ENCODE measurements at regions not wholly inside any gene's neighbourhood (a gene's known extent, or its start where the extent isn't known, plus 50 kb on each side); places are given as distances from the start of the nearest gene placed in this dataset.

GRCh38 chrX:40329616-40330015 is 231.9 kb upstream of the BCOR start:
- FAIRE-seq (no peak), DNase-seq (ENCODE audit: extremely low spot score, insufficient read length, low read depth) (no peak)

DNA sequence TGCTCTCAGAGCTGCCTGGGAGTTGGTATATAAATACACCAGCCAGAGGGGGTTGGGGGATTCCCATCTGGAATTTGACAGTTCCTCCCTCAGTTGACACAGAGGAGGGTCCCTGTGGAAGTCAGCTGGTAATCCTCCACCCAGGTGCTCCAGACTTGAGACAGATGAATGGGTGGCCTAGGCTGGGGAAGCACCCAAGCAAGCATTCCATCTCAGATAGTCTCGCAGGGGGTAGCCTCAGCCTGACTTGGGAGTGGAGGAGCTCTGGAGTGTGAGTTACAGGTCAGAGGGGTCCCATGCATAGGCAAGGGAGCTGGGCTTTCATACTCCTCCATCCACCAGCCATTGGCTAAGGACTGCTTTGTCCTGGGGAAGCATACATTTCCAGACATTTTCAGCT is 229.3 kb upstream of the BCOR start:
- DNase-seq (ENCODE audit: extremely low spot score, insufficient read length, low read depth) (no peak), FAIRE-seq (no peak)

DNA sequence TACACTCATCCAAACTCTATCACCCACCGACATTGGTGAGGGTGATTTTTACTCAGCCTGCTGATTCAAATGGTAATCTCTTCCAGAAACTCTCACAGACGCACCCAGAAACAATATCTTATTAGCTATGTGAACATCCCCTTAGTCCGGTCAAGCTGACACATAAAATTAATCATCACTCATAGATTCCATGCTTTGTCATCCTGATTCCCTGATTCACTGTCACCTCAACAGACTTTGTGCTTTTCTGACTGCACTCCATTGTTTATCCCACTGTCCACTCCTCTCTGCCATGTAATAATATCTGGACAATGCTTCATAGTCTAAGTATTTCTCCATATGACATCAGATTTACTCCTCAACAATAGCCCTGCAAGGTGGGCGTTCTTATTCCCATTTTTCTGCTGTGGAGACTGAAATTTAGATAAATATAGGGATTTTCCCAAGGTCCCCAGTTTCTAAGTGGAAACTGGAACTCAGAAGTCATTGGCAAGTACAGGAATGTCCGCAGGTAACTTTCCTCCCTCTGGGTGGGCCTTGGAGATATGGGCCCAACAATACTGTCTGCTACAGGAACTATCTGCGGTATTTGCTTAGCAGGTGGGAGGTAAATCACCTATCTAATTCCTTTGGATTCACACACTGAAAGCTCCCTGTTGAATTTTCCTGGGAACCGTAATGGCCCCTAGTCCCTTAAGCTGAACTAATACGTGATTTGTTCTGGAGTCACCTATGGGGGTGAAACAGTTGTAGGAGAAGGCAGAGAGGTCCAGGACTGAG is 228.6 kb upstream of the BCOR start:
- no peak for FAIRE-seq
- no peak for DNase-seq (ENCODE audit: extremely low spot score, insufficient read length, low read depth)

- DNase-seq (ENCODE audit: extremely low spot score, insufficient read length, low read depth) (no peak), FAIRE-seq (no peak)
Measured at GRCh38 chrX:40325161-40325560, 227.4 kb upstream of the BCOR start.

- no peak for FAIRE-seq
- DNase-seq (ENCODE audit: extremely low spot score, insufficient read length, low read depth), result no peak
Measured at GRCh38 chrX:40323977-40324376, 226.2 kb upstream of the BCOR start.

- no peak for FAIRE-seq
- DNase-seq (ENCODE audit: extremely low spot score, insufficient read length, low read depth), result no peak
Measured at GRCh38 chrX:40320819-40321218, 223.1 kb upstream of the BCOR start.

DNA sequence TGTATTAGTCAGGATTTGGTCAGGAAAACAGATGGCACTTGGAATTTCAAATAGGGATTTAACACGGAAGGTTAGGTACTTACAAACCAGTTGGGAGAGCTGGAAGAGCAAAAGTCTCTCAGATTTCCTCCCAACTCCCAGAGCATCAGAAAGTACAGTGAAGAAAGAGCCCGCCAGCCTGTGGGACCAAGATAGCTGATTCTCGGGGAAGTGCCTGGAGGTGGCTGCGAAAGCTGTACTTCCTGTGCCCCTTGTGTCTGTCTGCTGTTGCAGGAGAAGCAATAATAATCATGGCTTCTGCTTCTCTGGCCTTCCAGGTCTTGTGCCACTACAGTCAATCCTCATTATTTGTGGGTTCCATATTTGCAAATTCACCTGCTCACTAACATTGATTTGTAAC is 221.0 kb upstream of the BCOR start:
- DNase-seq (ENCODE audit: extremely low spot score, insufficient read length, low read depth) (no peak), FAIRE-seq (no peak)

DNA sequence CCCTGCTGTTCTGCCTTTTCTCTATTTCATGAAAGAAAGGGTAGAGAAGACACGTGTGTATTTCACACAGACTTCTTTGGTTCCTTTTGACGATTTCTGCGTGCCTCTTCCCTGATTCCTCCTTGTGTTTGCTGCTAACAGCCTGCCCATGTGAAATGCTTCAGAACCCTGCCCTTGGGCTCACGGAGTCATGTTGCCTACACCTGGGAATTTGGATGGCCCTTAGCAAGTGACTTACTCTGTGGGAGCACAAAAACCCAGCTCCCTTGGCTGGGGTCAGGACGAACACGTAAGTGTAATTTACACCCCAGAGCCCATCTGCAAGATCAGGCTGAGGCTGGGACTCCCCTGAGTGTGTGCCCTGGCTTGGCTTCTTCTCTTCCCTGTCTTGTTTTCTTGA is 220.3 kb upstream of the BCOR start:
- FAIRE-seq, result no peak
- no peak for DNase-seq (ENCODE audit: extremely low spot score, insufficient read length, low read depth)

DNA sequence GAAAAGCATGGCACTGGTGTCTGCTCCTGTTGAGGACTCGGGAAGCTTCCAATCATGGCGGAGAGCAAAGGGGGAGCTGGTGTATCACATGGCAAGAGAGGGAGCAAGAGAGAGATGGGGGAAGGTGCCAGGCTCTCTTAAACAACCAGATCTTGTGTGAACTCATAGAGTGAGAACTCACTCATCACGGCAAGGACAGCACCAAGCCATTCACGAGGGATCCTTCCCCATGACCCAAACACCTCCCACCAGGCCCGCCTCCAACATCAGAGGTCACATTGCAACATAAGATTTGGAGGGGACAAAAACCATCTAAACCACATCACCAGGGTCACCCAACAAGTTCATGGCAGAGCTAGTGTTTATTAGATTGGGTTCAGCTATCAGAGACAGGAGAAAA is 218.7 kb upstream of the BCOR start:
- FAIRE-seq (no peak), DNase-seq (ENCODE audit: extremely low spot score, insufficient read length, low read depth) (no peak)

- no peak for DNase-seq (ENCODE audit: extremely low spot score, insufficient read length, low read depth)
- no peak for FAIRE-seq
Measured at GRCh38 chrX:40314070-40314469, 216.3 kb upstream of the BCOR start.

- DNase-seq (ENCODE audit: extremely low spot score, insufficient read length, low read depth), result no peak
- FAIRE-seq, result no peak
Measured at GRCh38 chrX:40313269-40313668, 215.5 kb upstream of the BCOR start.

DNA sequence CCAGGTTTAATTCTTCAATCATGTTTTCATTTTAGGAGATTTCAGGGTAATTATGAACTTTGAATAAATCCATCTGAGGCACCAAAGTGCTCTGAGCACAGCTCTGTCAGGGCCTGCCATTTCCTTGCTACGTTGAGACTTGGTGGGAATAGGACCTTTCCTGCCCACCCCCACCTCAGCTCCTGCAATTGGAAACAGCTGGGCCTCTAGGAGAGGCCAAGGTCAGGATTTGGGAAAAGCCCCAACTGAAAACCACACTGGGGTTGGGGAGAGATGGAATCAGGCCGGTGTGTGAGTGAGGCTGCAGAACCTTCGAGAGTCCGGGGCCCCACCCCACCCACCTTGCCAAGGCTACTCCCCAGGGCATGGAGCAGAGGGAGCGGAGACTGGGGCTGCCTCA is 212.7 kb upstream of the BCOR start:
- no peak for FAIRE-seq
- no peak for DNase-seq (ENCODE audit: extremely low spot score, insufficient read length, low read depth)

DNA sequence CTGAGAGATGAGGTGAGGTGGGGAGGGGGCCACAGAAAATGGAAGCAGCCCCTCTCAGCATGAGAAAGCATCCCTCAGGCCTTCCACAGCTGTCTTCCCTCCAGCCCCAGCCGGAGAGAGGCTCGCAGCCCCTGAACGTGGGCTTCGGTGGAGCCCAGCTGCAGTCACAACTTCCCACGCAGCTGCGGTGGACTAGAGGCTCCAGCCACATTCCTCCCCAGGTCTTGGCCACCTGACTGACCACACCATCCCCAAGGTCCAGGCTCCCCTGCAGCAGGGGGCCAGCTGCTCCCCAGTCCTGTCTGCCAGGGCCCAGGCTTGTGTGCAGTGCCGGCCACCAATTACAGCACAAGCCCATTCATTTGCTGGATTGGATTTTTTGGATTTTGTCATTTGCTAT is 212.3 kb upstream of the BCOR start:
- DNase-seq (ENCODE audit: extremely low spot score, insufficient read length, low read depth) (no peak), FAIRE-seq (no peak)

GRCh38 chrX:40307871-40308270 is 210.1 kb upstream of the BCOR start:
- no peak for FAIRE-seq
- DNase-seq (ENCODE audit: extremely low spot score, insufficient read length, low read depth), result no peak

DNA sequence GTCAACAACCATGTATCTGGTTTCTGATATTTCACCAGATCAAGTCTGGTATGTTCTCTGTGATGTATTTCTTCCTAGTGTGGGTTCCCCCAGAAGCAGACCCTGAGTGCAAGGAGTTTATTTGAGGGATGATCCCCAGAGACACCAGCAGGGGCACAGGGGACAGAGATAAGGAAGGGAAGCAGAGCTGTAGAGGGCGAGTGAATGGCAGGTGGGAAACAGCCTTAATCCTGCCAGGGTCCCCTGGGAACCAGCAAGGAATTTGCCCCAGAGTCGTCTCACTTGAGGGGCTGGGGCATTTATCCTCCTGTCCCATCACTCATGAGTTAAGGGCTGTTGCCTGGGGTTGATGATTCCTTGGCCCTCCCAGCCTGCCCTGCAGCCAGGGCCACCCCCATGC is 206.4 kb upstream of the BCOR start:
- DNase-seq (ENCODE audit: extremely low spot score, insufficient read length, low read depth) (no peak), FAIRE-seq (no peak)

DNA sequence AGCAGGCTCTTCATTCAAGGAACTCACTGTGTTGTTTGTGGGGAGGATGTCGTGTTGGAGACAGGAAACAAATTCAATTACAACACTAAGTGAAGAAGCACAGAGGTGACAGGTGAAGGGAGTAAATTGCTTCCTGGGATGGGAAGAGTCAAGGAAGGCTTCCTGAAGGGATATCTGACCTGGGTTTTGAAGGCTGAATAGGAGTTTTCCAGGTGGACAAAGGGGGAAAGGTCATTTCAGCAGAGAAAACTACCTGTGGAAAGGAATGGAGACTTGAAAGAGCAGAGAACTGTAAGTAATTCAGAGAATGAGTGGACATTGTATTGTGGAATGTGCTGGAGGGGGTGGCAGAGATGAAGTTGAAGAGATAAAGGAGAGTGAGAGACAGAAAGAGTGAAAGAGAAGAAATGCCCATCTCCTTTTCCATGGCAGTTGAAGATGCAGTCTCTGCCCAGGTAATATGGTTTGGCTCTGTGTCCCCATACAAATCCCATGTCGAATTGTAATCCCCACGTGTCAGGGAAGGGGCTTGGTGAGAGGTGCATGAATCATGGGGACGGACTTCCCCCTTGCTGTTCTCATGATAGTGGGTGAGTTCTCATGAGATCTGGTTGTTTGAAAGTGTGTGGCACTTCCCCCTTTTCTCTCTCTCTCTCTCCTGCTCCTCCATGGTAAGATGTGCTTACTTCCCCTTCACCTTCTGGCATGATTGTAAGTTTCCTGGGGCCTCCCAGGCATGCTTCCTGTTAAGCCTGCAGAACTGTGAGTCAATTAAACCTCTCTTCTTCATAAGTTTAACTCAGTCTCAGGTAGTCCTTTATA is 205.7 kb upstream of the BCOR start:
- FAIRE-seq (peak; percentile 75), DNase-seq (ENCODE audit: extremely low spot score, insufficient read length, low read depth) (no peak)

DNA sequence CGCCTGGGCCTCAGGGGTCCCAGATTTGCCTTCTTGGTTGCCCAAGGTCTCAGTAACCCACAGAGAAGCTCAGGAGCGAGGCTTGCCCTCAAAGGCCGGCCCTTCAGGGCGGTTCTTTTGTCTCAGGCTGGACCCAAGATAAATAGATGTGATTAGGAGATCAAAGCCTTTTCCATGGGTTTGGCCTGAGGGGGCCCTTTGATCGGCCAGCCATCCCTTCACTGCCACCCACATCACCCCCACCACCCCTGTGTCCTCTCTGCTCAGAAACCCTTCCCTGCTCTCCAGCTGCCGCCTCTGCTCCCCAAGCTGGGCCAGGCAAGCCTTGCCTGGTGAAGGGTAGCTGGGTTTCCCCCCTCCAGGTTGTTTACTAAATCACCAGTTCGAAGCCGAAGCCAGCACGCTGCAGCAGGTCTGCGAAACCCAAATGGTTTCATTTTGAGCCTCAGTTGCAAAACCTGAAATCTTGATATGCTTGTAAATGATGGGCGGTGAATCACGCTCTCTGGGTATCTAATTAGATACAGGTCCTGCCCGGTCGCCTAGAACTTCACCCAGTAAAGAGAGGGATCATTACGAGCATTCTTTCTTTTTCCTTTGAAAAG is 202.6 kb upstream of the BCOR start:
- DNase-seq (ENCODE audit: extremely low spot score, insufficient read length, low read depth) (no peak), FAIRE-seq (peak; percentile 76)

DNA sequence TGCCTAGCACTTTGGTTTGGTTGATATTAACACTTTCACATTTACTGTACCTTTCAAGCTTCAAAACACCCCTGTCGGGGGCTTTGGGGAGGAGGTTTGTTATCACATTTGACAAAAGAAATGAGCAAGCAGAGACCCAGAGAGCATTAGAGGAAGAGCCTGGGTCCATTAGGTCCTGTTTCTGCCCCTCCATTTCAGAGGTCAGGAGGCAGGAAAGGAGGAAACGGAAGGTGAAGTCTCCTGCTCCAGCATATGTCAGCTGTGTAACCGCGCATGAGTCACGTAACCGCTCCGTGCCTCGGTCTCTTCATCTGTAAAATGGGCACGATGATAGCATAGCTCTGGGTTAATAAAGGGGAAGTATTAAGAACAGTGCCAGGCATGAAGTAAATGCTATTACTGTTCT is 201.9 kb upstream of the BCOR start:
- FAIRE-seq, result peak; percentile 96
- DNase-seq (ENCODE audit: extremely low spot score, insufficient read length, low read depth), result no peak

DNA sequence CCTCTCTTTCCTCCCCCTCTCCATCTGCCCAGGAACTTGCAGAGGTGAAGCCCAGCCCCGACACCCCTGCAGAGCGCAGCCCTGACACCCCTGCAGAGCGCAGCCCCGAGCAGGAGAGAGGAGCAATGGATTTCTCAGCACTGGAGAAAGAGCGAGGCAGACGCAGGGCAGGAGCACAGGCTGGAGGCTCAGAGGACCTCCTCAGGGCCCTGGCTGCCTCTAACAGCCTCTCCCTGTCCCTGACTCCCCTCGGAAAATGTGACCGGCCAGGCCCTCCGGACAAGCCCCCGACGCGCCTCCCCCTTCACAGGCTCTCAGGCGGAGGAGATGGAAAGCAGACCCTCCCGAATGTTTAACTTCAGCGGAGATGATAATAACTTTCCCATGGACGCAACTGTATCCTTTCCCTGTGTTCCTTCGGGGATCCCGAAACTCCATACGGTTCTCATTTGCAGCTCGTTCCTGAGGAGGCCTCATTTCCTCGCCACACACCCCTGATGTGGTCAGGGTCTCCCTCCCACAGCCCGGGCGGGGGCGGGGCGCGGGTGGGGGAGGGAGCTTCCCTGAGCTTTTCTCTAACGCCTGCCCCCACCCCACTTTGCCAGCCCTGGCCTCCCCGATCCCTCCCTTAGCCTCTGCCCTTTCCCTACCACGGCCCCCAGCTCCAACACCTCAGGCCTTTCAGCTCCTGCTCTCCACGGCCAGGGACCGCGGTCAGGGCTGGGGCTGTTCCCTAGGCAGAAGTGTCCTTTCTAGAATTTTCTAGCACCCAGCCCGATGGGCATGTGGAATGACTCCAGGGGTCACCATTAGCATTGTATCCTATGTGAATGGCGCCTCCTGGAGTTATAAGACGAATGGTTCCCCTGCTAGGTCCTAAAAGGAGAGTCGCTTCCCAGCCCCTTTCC is 201.1 kb upstream of the BCOR start:
- peak; percentile 33 for FAIRE-seq

DNA sequence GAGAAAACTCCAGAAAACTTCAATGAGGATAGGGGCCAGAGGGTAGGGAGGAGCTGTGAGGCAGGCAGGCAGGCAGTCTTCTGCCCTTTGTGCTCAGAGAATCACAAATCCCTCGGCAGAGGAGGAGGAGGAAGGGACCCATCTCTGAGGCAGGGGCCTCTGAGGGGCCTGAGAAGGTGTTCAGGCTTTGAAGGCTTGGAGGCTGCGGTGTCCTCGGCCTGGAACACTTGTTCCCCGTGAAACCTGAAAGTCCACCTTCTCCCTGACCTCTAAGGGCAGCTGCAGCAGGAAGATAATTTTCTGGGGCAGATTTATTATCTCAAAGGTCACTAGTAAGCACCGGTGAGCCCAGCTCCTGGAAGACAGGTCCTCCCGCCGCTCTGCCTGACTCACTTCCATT is 200.3 kb upstream of the BCOR start:
- FAIRE-seq (no peak), DNase-seq (ENCODE audit: extremely low spot score, insufficient read length, low read depth) (no peak)

More for the DNA sequence above, 201.1 kb upstream of the BCOR start:
- DNase-seq (ENCODE audit: extremely low spot score, insufficient read length, low read depth), result no peak
